Tibial artery (tissue), 4 donors: ENCODE measurements at regions not wholly inside any gene's neighbourhood (a gene's known extent, or its start where the extent isn't known, plus 50 kb on each side); places are given as distances from the start of the nearest gene placed in this dataset.

Experiments
- DNase-seq, 2 donors: peaks; one replicate each; pipeline ENCODE4 v3.0.0-alpha.2; 2019
- H3K27ac ChIP-seq, 2 donors: fragments of 200-600 bp; sonication (generic) in 1 of 2; 1 replicate in 1 of 2; 2 replicates in 1 of 2; pipeline ENCODE4 v1.5.1; 2018 to 2019; ENCODE audit warnings: mild to moderate bottlenecking in 1 of 2
- H3K27me3 ChIP-seq, 2 donors: fragments of 200-600 bp; sonication (generic) in 1 of 2; one replicate each; pipeline versions ENCODE4 v1.5.1 to v1.6.0; 2016 to 2019
- H3K36me3 ChIP-seq, 3 donors: fragments of 200-600 bp; sonication (generic) in 2 of 3; one replicate each; pipeline ENCODE4 v1.5.1; 2016 to 2019; ENCODE audit warnings: mild to moderate bottlenecking in 2 of 3
- H3K4me1 ChIP-seq, 4 donors: fragments of 200-600 bp; sonication (generic) in 2 of 4; 1 replicate in 3 of 4; 2 replicates in 1 of 4; pipeline ENCODE4 v1.5.1; 2016 to 2019
- H3K4me3 ChIP-seq, 2 donors: fragments of 200-600 bp; sonication (generic) in 1 of 2; 1 replicate in 1 of 2; 2 replicates in 1 of 2; pipeline ENCODE4 v1.5.1; 2018 to 2019; ENCODE audit warnings: mild to moderate bottlenecking in 2 of 2
- H3K9me3 ChIP-seq, 3 donors: fragments of 200-600 bp; sonication (generic) in 1 of 3; one replicate each; pipeline ENCODE4 v1.5.1; 2016 to 2019
- intact Hi-C: fragments of 100-400 bp; cut with DNase I; formaldehyde crosslinking; loops from one replicate; pipeline ENCODE4 v1.15.0; 2023; ENCODE audit warnings: low total_unique reads
- TF ChIP-seq, protein P1 (sequence below), 2 experiments: fragments of 200-600 bp in 1 of 2; fragments of 450-650 bp in 1 of 2; IDR thresholded peaks; one replicate each; pipeline ENCODE4 v1.5.1; 2017 to 2019; ENCODE audit warnings: antibody characterized with exemption in 2 of 2, mild to moderate bottlenecking in 1 of 2, moderate library complexity in 1 of 2

DNA sequence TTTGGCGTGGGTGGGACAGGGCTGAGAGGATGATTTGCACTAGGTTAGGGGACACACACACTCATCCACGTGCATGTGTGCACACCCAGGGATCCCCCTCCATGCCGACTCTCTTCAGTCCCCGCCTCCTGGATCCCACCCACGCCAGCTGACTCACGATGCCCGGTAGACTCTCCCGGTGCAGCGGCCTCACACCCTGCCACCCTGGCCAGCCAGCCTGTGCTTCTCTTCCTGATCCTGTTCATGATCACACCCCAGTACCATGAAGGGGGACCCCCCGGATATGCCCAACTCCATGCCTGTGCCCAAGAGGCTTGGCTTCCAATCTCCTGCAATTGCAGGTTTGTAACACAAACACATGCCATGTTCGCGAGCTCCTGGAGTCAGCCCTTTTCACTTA, 157.8 kb upstream of the HDAC4 start:
- intact Hi-C loops = no loop called here
- H3K27me3 ChIP-seq = peaks cover 0 to 19% of the 10 kb centered on the region in 2 donors
- TF ChIP-seq, protein P1, sequence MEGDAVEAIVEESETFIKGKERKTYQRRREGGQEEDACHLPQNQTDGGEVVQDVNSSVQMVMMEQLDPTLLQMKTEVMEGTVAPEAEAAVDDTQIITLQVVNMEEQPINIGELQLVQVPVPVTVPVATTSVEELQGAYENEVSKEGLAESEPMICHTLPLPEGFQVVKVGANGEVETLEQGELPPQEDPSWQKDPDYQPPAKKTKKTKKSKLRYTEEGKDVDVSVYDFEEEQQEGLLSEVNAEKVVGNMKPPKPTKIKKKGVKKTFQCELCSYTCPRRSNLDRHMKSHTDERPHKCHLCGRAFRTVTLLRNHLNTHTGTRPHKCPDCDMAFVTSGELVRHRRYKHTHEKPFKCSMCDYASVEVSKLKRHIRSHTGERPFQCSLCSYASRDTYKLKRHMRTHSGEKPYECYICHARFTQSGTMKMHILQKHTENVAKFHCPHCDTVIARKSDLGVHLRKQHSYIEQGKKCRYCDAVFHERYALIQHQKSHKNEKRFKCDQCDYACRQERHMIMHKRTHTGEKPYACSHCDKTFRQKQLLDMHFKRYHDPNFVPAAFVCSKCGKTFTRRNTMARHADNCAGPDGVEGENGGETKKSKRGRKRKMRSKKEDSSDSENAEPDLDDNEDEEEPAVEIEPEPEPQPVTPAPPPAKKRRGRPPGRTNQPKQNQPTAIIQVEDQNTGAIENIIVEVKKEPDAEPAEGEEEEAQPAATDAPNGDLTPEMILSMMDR (IDR thresholded peaks at IDR 0.05) = no peak
- peaks cover 0 to 6% (median 0%) of the 10 kb centered on the region in 4 donors for H3K4me1 ChIP-seq
- H3K36me3 ChIP-seq = no peaks in the 10 kb centered on the region
- peak in 1 of 2 donors; percentile 37 for DNase-seq
- no peaks in the 10 kb centered on the region for H3K9me3 ChIP-seq
- H3K4me3 ChIP-seq = no peak overlapping the region
- no peak overlapping the region for H3K27ac ChIP-seq

DNA sequence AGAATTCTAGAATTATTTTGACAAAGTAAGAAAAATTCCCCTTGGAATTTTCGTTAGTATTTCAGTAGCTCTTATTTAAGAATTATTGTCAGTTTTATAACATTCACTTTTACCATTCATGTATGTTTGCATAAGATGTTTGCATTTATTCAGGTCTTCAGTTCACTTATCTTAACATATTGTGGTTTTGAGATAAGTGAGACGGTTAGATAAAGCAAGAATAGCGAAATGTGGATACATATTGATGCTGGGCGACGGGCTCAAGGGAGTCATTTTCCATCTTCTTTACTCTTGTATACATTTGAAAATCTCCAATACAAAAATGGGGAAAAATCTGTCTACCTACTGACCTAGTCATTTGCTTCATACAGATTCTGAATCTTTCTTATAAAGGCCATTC, 156.7 kb upstream of the HDAC4 start:
- Histone ChIP-seq H3K4me1 (peaks cover 0 to 6% (median 0%) of the 10 kb centered on the region in 4 donors), H3K36me3 (no peaks in the 10 kb centered on the region), H3K27ac (no peak overlapping the region), H3K9me3 (no peaks in the 10 kb centered on the region), H3K4me3 (no peak overlapping the region), H3K27me3 (peaks cover 0 to 21% of the 10 kb centered on the region in 2 donors)
- TF ChIP-seq, protein P1 (IDR thresholded peaks at IDR 0.05) = no peak
- intact Hi-C loops = no loop called here
- DNase-seq = no peak

DNA sequence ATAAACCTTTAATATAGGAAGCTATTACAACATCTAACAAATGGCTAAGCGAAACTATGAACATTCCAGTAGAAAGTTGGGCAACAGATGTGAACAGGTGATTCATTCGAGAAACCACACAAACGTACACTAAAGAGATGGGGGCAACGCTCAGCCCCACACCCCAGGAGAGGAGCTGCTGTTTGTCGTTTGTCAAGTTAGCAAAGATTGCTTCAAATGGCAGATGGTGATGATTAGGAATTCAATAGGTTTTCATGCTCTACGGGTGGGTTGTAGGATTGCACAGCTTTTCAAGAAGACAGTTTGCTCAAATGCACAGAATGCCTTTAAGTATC, 154.7 kb upstream of the HDAC4 start:
- intact Hi-C loops = no loop called here

DNA sequence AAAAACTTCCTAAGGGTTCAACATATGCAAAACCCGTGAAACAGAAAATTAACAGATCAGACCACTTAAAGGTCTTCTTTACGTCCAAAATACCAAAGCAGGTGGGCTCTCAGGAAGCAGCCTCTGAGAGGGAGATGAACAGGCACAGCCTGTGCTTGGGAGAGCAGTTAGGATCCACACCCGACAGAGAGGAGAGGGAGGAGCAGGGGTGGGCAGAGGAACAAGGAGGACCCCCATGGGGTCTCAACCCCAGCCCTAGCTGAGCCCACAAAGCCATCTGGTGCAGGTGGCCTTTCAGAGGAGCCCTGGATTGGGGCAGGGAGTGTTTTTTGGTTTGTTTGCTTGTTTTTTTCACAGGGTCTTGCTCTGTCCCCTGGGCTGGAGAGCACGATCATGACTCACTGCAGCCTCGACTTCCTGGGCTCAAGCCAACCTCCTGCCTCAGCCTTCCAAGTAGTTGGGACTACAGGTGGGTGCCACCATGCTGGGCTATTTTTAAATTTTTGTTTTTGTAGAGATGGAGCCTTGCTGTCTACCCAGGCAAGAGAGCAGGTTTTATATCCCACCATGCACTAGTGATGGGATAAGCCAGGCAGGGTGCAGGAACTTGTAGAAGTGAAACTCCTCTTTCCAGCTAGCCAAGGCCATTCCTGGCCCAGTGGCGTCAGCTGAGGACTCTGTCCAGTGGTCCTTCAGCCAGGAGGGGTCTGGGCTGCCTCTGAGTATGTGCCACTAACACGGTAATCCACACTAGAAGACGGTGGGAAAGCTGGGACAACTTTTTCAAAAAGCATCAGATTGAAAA, 154.1 kb upstream of the HDAC4 start:
- H3K9me3 ChIP-seq = no peaks in the 10 kb centered on the region
- H3K4me3 ChIP-seq = no peak overlapping the region
- H3K27ac ChIP-seq = no peak overlapping the region
- H3K36me3 ChIP-seq = no peaks in the 10 kb centered on the region
- H3K27me3 ChIP-seq = peaks cover 0 to 32% of the 10 kb centered on the region in 2 donors
- peak in 1 of 2 donors; percentile 42 for DNase-seq
- intact Hi-C loops = no loop called here
- H3K4me1 ChIP-seq = no peaks in the 10 kb centered on the region
- TF ChIP-seq, protein P1 (IDR thresholded peaks at IDR 0.05) = no peak

More for the DNA sequence above, 154.7 kb upstream of the HDAC4 start:
- H3K4me3 ChIP-seq = no peak overlapping the region
- H3K36me3 ChIP-seq = no peaks in the 10 kb centered on the region
- no peaks in the 10 kb centered on the region for H3K9me3 ChIP-seq
- H3K27ac ChIP-seq = no peak overlapping the region
- peaks cover 0 to 33% of the 10 kb centered on the region in 2 donors for H3K27me3 ChIP-seq
- no peaks in the 10 kb centered on the region for H3K4me1 ChIP-seq
- TF ChIP-seq, protein P1 (IDR thresholded peaks at IDR 0.05) = no peak
- DNase-seq = peak in 1 of 2 donors; percentile 3

DNA sequence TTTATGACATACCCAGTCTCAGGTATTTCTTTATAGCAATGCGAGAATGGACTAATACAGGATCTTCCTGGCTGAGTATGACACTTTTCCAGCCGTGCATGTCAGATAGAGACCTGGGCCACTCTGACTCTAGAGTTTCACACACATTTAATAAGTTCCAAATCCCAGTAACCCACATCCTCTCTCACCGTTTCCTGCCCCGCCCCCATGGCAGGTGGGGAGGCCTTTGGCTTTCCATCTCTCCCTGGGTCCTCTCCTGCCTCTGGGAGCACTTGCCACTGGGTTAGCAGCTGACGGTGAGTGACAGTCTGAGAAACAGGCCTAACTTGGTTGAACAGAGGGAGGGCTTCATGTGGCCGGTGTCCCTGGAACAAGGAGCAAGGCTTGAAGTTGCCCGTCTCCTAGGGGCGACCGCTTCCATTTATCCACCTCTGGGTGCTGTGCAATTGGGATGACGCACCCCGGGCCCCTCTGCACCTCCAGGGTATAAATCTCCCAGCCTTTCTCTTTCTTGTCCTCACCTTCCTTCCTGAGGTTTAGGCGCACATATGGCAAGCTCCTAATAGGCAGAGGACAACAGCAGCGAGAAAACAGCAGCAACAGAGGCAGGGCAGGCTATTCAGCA, 152.7 kb upstream of the HDAC4 start:
- Histone ChIP-seq H3K4me3 (no peak overlapping the region), H3K4me1 (no peaks in the 10 kb centered on the region), H3K27me3 (peaks cover 0 to 31% of the 10 kb centered on the region in 2 donors), H3K27ac (no peak overlapping the region), H3K36me3 (no peaks in the 10 kb centered on the region), H3K9me3 (peaks cover 0 to 4% (median 0%) of the 10 kb centered on the region in 3 donors)
- intact Hi-C loops = no loop called here
- DNase-seq = peak in 1 of 2 donors; percentile 12
- TF ChIP-seq, protein P1 (IDR thresholded peaks at IDR 0.05) = no peak
